ENCODE measurements at regions not wholly inside any gene's neighbourhood (a gene's known extent, or its start where the extent isn't known, plus 50 kb on each side); places are given as distances from the start of the nearest gene placed in this dataset.

GRCh38 chr2:120890566-120891360 lies 155.1 kb downstream of the GLI2 start:
- Histone ChIP-seq H3K4me1 (peaks cover 0 to 8% (median 0%) of the 10 kb centered on the region in 4 donors), H3K36me3 (no peaks in the 10 kb centered on the region), H3K9me3 (no peaks in the 10 kb centered on the region), H3K27ac (no peak overlapping the region), H3K27me3 (no peaks in the 10 kb centered on the region), H3K4me3 (no peak overlapping the region)
- TF ChIP-seq POLR2A (IDR thresholded peaks at IDR 0.05) (no peak), POLR2AphosphoS5 (IDR thresholded peaks at IDR 0.05) (no peak), EP300 (IDR thresholded peaks at IDR 0.05) (no peak)
- TF ChIP-seq, protein P1, sequence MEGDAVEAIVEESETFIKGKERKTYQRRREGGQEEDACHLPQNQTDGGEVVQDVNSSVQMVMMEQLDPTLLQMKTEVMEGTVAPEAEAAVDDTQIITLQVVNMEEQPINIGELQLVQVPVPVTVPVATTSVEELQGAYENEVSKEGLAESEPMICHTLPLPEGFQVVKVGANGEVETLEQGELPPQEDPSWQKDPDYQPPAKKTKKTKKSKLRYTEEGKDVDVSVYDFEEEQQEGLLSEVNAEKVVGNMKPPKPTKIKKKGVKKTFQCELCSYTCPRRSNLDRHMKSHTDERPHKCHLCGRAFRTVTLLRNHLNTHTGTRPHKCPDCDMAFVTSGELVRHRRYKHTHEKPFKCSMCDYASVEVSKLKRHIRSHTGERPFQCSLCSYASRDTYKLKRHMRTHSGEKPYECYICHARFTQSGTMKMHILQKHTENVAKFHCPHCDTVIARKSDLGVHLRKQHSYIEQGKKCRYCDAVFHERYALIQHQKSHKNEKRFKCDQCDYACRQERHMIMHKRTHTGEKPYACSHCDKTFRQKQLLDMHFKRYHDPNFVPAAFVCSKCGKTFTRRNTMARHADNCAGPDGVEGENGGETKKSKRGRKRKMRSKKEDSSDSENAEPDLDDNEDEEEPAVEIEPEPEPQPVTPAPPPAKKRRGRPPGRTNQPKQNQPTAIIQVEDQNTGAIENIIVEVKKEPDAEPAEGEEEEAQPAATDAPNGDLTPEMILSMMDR (IDR thresholded peaks at IDR 0.05) = no peak
- WGBS, 2 donors = 79 to 87% methylated on average over 12 of the region's 12 CpGs
- DNase-seq = no peak
- ATAC-seq (ENCODE audit: low FRiP score in 2 of 2) = no peak

DNA sequence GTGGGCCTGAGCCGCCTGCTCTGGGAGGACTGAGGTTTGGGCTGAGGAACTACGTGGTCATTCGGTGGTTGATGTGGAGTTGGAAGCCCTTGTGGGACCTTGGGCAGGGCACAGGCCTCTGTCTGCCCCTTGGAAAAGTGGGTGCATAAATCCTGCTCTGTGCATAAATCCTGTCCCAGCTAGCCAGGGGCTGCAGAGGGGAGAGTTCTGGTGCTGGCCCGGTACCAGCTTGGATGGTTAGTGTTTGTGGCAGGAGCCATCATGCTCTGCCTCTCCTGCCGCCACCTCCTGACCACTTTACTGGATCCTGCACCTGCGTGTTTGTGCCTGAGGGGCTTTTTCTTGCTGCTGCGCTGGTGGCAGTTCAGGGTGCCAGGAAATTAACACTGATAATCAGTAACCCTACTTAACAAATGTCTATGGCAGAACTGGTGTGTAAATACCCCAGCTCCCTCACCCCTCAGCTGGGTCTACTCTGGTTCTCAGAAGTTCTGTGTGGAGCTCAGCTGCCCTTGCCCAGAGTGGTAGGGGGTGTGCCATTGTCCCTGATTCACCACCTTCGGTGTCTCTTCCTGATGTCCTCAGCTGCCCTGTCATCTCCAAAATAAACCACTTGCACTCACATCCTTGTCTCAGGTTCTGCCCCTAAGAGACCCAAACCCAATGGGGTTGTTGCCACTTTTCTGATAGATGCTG lies 156.8 kb downstream of the GLI2 start:
- no peaks in the 10 kb centered on the region for H3K9me3 ChIP-seq
- no peak overlapping the region for H3K27ac ChIP-seq
- ATAC-seq (ENCODE audit: low FRiP score in 2 of 2) (no peak), DNase-seq (no peak)
- no peaks in the 10 kb centered on the region for H3K27me3 ChIP-seq
- no peaks in the 10 kb centered on the region for H3K36me3 ChIP-seq
- H3K4me3 ChIP-seq = no peak overlapping the region
- peaks cover 0 to 7% (median 0%) of the 10 kb centered on the region in 4 donors for H3K4me1 ChIP-seq
- 86 to 89% methylated on average over 8 of the region's 8 CpGs for WGBS, 2 donors
- TF ChIP-seq POLR2A (IDR thresholded peaks at IDR 0.05) (no peak), POLR2AphosphoS5 (IDR thresholded peaks at IDR 0.05) (no peak), EP300 (IDR thresholded peaks at IDR 0.05) (no peak)
- TF ChIP-seq, protein P1 (IDR thresholded peaks at IDR 0.05) = no peak

GRCh38 chr2:120892967-120893667 lies 157.4 kb downstream of the GLI2 start:
- no peak for ATAC-seq (ENCODE audit: low FRiP score in 2 of 2)
- Histone ChIP-seq H3K27me3 (no peaks in the 10 kb centered on the region), H3K4me1 (no peaks in the 10 kb centered on the region), H3K4me3 (no peak overlapping the region), H3K9me3 (no peaks in the 10 kb centered on the region), H3K36me3 (no peaks in the 10 kb centered on the region), H3K27ac (peak overlapping the region in 1 of 4 donors; percentile 44)
- TF ChIP-seq POLR2A (IDR thresholded peaks at IDR 0.05) = no peak
- no peak for TF ChIP-seq EP300 (IDR thresholded peaks at IDR 0.05)
- TF ChIP-seq POLR2AphosphoS5 (IDR thresholded peaks at IDR 0.05) = no peak
- 50 to 64% methylated on average over 10 to 11 of the region's 11 CpGs for WGBS, 2 donors
- no peak for DNase-seq

GRCh38 chr2:120893811-120894584 lies 158.3 kb downstream of the GLI2 start:
- Histone ChIP-seq H3K4me3 (no peak overlapping the region), H3K27ac (no peak overlapping the region), H3K4me1 (no peaks in the 10 kb centered on the region), H3K9me3 (no peaks in the 10 kb centered on the region), H3K36me3 (no peaks in the 10 kb centered on the region), H3K27me3 (no peaks in the 10 kb centered on the region)
- DNase-seq = no peak
- no peak for TF ChIP-seq POLR2AphosphoS5 (IDR thresholded peaks at IDR 0.05)
- no peak for TF ChIP-seq EP300 (IDR thresholded peaks at IDR 0.05)
- TF ChIP-seq POLR2A (IDR thresholded peaks at IDR 0.05) = no peak
- TF ChIP-seq, protein P1 (IDR thresholded peaks at IDR 0.05) = no peak
- no peak for ATAC-seq (ENCODE audit: low FRiP score in 2 of 2)
- WGBS, 2 donors = 69 to 77% methylated on average over 18 of the region's 18 CpGs

All from upper lobe of left lung (tissue), 6 donors.